SK-N-SH treated with all-trans-retinoic acid at 6 μM for 48 hours (cell line): ENCODE measurements at regions not wholly inside any gene's neighbourhood (a gene's known extent, or its start where the extent isn't known, plus 50 kb on each side); places are given as distances from the start of the nearest gene placed in this dataset.

ENCODE experiments used
- ATAC-seq: fragments of 200-7000 bp; cut with Tn5 transposase; 3 replicates; pipeline ENCODE4 v1.9.1; 2020; ENCODE audit warnings: mild to moderate bottlenecking, moderate library complexity
- ARNTL ChIP-seq: fragments of 450-650 bp; formaldehyde crosslinking; IDR thresholded peaks from 2 replicates; pipeline ENCODE4 v1.5.0; 2020; ENCODE audit warnings: low read depth, mild to moderate bottlenecking, moderate library complexity, borderline replicate concordance
- CREB5 ChIP-seq: fragments of 250-450 bp; sonication (Bioruptor Pico); IDR thresholded peaks from 2 replicates; pipeline ENCODE4 v1.5.1; 2020; ENCODE audit warnings: low read depth, mild to moderate bottlenecking, moderate library complexity
- CSDC2 ChIP-seq: fragments of 250-450 bp; sonication (Bioruptor Pico); IDR thresholded peaks from 2 replicates; pipeline ENCODE4 v1.5.0; 2020; ENCODE audit warnings: mild to moderate bottlenecking, moderate library complexity
- CSRNP3 ChIP-seq: fragments of 250-450 bp; sonication (Bioruptor Pico); IDR thresholded peaks from 2 replicates; pipeline ENCODE4 v1.5.1; 2021; ENCODE audit warnings: mild to moderate bottlenecking, moderate library complexity
- ESRRG ChIP-seq: fragments of 250-450 bp; sonication (Bioruptor Pico); IDR thresholded peaks from 2 replicates; pipeline ENCODE4 v1.6.1; 2021; ENCODE audit warnings: mild to moderate bottlenecking
- GLIS3 ChIP-seq: fragments of 250-450 bp; sonication (Bioruptor Pico); IDR thresholded peaks from 2 replicates; pipeline ENCODE4 v1.5.0; 2020; ENCODE audit warnings: mild to moderate bottlenecking, moderate library complexity
- OSR1 ChIP-seq: fragments of 250-450 bp; sonication (Bioruptor Pico); IDR thresholded peaks from 2 replicates; pipeline ENCODE4 v1.8.0; 2022; ENCODE audit warnings: moderate library complexity, mild to moderate bottlenecking, inconsistent platforms
- PATZ1 ChIP-seq: fragments of 250-450 bp; sonication (Bioruptor Pico); IDR thresholded peaks from 2 replicates; pipeline ENCODE4 v1.8.0; 2020; ENCODE audit warnings: mild to moderate bottlenecking, moderate library complexity, borderline replicate concordance
- POU6F1 ChIP-seq: fragments of 250-450 bp; sonication (Bioruptor Pico); IDR thresholded peaks from 2 replicates; pipeline ENCODE4 v1.8.0; 2021; ENCODE audit warnings: low read depth, mild to moderate bottlenecking, moderate library complexity, borderline replicate concordance
- PPARA ChIP-seq: fragments of 250-450 bp; sonication (Bioruptor Pico); IDR thresholded peaks from 2 replicates; pipeline ENCODE4 v1.5.0; 2020; ENCODE audit warnings: mild to moderate bottlenecking, borderline replicate concordance
- SNAI2 ChIP-seq: fragments of 250-450 bp; sonication (Bioruptor Pico); IDR thresholded peaks from 2 replicates; pipeline ENCODE4 v1.5.0; 2020; ENCODE audit warnings: mild to moderate bottlenecking, moderate library complexity
- TCF4 ChIP-seq: fragments of 250-450 bp; sonication (Bioruptor Pico); IDR thresholded peaks from 2 replicates; pipeline ENCODE4 v1.8.0; 2021; ENCODE audit warnings: mild to moderate bottlenecking, moderate library complexity, borderline replicate concordance
- TOX ChIP-seq: fragments of 250-450 bp; sonication (Bioruptor Pico); IDR thresholded peaks from 2 replicates; pipeline ENCODE4 v1.8.0; 2021; ENCODE audit warnings: mild to moderate bottlenecking, moderate library complexity, borderline replicate concordance
- TSHZ2 ChIP-seq: fragments of 250-450 bp; sonication (Bioruptor Pico); IDR thresholded peaks from 2 replicates; pipeline ENCODE4 v1.5.0; 2020; ENCODE audit warnings: mild to moderate bottlenecking, moderate library complexity
- ZC3H10 ChIP-seq: fragments of 250-450 bp; sonication (Bioruptor Pico); IDR thresholded peaks from 2 replicates; pipeline ENCODE4 v1.5.1; 2021; ENCODE audit warnings: mild to moderate bottlenecking, moderate library complexity
- ZFP3 ChIP-seq: fragments of 250-450 bp; sonication (Bioruptor Pico); IDR thresholded peaks from 2 replicates; pipeline ENCODE4 v1.5.0; 2020; ENCODE audit warnings: mild to moderate bottlenecking, moderate library complexity
- ZFP30 ChIP-seq: fragments of 450-650 bp; formaldehyde crosslinking; IDR thresholded peaks from 2 replicates; pipeline ENCODE4 v1.5.0; 2022; ENCODE audit warnings: mild to moderate bottlenecking, moderate library complexity
- ZNF565 ChIP-seq: fragments of 450-650 bp; formaldehyde crosslinking; conservative IDR thresholded peaks from 2 replicates; pipeline ENCODE4 v1.5.0; 2020; ENCODE audit warnings: low read depth, mild to moderate bottlenecking, moderate library complexity
- ZNF70 ChIP-seq: fragments of 450-650 bp; formaldehyde crosslinking; IDR thresholded peaks from 2 replicates; pipeline ENCODE4 v1.5.0; 2020; ENCODE audit warnings: mild to moderate bottlenecking, moderate library complexity
- ZNF8 ChIP-seq: fragments of 450-650 bp; formaldehyde crosslinking; IDR thresholded peaks from 2 replicates; pipeline ENCODE4 v1.5.0; 2020; ENCODE audit warnings: mild to moderate bottlenecking, moderate library complexity

- ATAC-seq: no peak
- TF ChIP-seq ZFP3 (CRISPR knock-in tag) (no peak), ZFP30 (CRISPR knock-in tag) (no peak), TCF4 (CRISPR knock-in tag) (no peak), TOX (CRISPR knock-in tag) (no peak), SNAI2 (CRISPR knock-in tag) (no peak), CREB5 (CRISPR knock-in tag) (no peak), ESRRG (CRISPR knock-in tag) (no peak), TSHZ2 (CRISPR knock-in tag) (no peak), ZNF565 (no peak), CSRNP3 (no peak), ZNF70 (CRISPR knock-in tag) (no peak), POU6F1 (CRISPR knock-in tag) (no peak), ZNF8 (no peak), PATZ1 (CRISPR knock-in tag) (no peak), GLIS3 (no peak), PPARA (no peak), OSR1 (CRISPR knock-in tag) (no peak), CSDC2 (no peak), ARNTL (CRISPR knock-in tag) (no peak)
Measured at GRCh38 chr3:31357451-31357850, 175.3 kb upstream of the STT3B start.

GRCh38 chr3:31358473-31359070 lies 174.2 kb upstream of the STT3B start:
- TF ChIP-seq ZC3H10 (CRISPR knock-in tag): no peak
- no peak for TF ChIP-seq OSR1 (CRISPR knock-in tag)
- no peak for TF ChIP-seq TOX (CRISPR knock-in tag)
- TF ChIP-seq PATZ1 (CRISPR knock-in tag): no peak
- TF ChIP-seq CREB5 (CRISPR knock-in tag): no peak
- no peak for TF ChIP-seq ARNTL (CRISPR knock-in tag)
- TF ChIP-seq ZNF565: no peak
- no peak for ATAC-seq
